ENCODE measurements at regions not wholly inside any gene's neighbourhood (a gene's known extent, or its start where the extent isn't known, plus 50 kb on each side); places are given as distances from the start of the nearest gene placed in this dataset.

GRCh38 chr6:56843476-56844349 is 111.2 kb upstream of the BEND6 start (continued):
- TF ChIP-seq RORA (CRISPR knock-in tag; IDR thresholded peaks at IDR 0.05) (no peak), ZGPAT (CRISPR knock-in tag; IDR thresholded peaks at IDR 0.05) (peak; percentile 57; the same call in 1 of the 2 replicates), BCL3 (CRISPR knock-in tag; IDR thresholded peaks at IDR 0.05) (no peak), KMT2A (CRISPR knock-in tag; IDR thresholded peaks at IDR 0.05) (0 out of 2 replicates have a peak, but pooled peaks have one; percentile 25), NCOA2 (CRISPR knock-in tag; IDR thresholded peaks at IDR 0.05) (no peak), SALL1 (CRISPR knock-in tag; IDR thresholded peaks at IDR 0.05) (peak; percentile 47; the same call in 1 of the 2 replicates), NR0B2 (CRISPR knock-in tag; IDR thresholded peaks at IDR 0.05) (no peak), JDP2 (CRISPR knock-in tag; IDR thresholded peaks at IDR 0.05; ENCODE audit: borderline replicate concordance) (no peak), ZNF597 (CRISPR knock-in tag; IDR thresholded peaks at IDR 0.05) (no peak), KDM6A (CRISPR knock-in tag; IDR thresholded peaks at IDR 0.05; ENCODE audit: low read depth) (no peak), ZBTB49 (CRISPR knock-in tag; IDR thresholded peaks at IDR 0.05; ENCODE audit: borderline replicate concordance) (no peak), MEIS1 (CRISPR knock-in tag; IDR thresholded peaks at IDR 0.05; ENCODE audit: borderline replicate concordance) (no peak), FOXC1 (CRISPR knock-in tag; IDR thresholded peaks at IDR 0.05; ENCODE audit: borderline replicate concordance) (peak; percentile 65), CC2D1A (CRISPR knock-in tag; IDR thresholded peaks at IDR 0.05) (no peak), SAP130 (CRISPR knock-in tag; IDR thresholded peaks at IDR 0.05; ENCODE audit: low read depth) (peak; percentile 66), SRSF9 (IDR thresholded peaks at IDR 0.05; ENCODE audit: borderline replicate concordance, insufficient read depth, low read depth, low read length, poor library complexity, severe bottlenecking) (no peak), GABPB1 (CRISPR knock-in tag; IDR thresholded peaks at IDR 0.05) (peak; percentile 66; the same call in 1 of the 2 replicates), HOXA5 (CRISPR knock-in tag; IDR thresholded peaks at IDR 0.05) (peak; percentile 84; the same call in 1 of the 2 replicates), ZNF263 (CRISPR knock-in tag; IDR thresholded peaks at IDR 0.05) (no peak), ZNF770 (CRISPR knock-in tag; IDR thresholded peaks at IDR 0.05) (no peak)

Measured in HepG2 (cell line).